ENCODE measurements at regions not wholly inside any gene's neighbourhood (a gene's known extent, or its start where the extent isn't known, plus 50 kb on each side); places are given as distances from the start of the nearest gene placed in this dataset.
"Not testable (repeated sequence)": the region's sequence is repeated elsewhere in the genome, so short reads cannot be mapped to it uniquely, and the experiment has no call there.

GRCh38 chr4:164261831-164262230 is 492.1 kb upstream of the SMIM31 start:
- Mint-ChIP-seq H3K4me1 (no peaks in the 10 kb centered on the region), H3K27ac (ENCODE audit: low read depth) (no peak overlapping the region), H3K27me3 (no peaks in the 10 kb centered on the region), H3K4me3 (no peak overlapping the region), H3K36me3 (ENCODE audit: insufficient read depth) (peaks cover 2% of the 10 kb centered on the region), H3K9me3 (peaks cover 11% of the 10 kb centered on the region)
- ATAC-seq (replicated peaks; ENCODE audit: extremely low read depth, poor library complexity, severe bottlenecking) (no peak), DNase-seq (ENCODE audit: low spot score in 2 of 2) (no peak)

- H3K36me3 Mint-ChIP-seq (ENCODE audit: insufficient read depth); H3K27ac Mint-ChIP-seq (ENCODE audit: low read depth); ATAC-seq (replicated peaks; ENCODE audit: extremely low read depth, poor library complexity, severe bottlenecking); H3K4me3 Mint-ChIP-seq; H3K27me3 Mint-ChIP-seq; DNase-seq (ENCODE audit: low spot score in 2 of 2); H3K4me1 Mint-ChIP-seq: not testable (repeated sequence)
- peaks cover 11% of the 10 kb centered on the region for H3K9me3 Mint-ChIP-seq
These were observed 491.4 kb upstream of the SMIM31 start for GRCh38 chr4:164262508-164262907.

- H3K9me3 Mint-ChIP-seq; H3K4me3 Mint-ChIP-seq; H3K27me3 Mint-ChIP-seq; H3K27ac Mint-ChIP-seq (ENCODE audit: low read depth); DNase-seq (ENCODE audit: low spot score in 2 of 2); H3K36me3 Mint-ChIP-seq (ENCODE audit: insufficient read depth); ATAC-seq (replicated peaks; ENCODE audit: extremely low read depth, poor library complexity, severe bottlenecking); H3K4me1 Mint-ChIP-seq: not testable (repeated sequence)
These were observed 476.5 kb upstream of the SMIM31 start for GRCh38 chr4:164277414-164277813.

GRCh38 chr4:164287173-164287572 is 466.8 kb upstream of the SMIM31 start:
- no peaks in the 10 kb centered on the region for H3K36me3 Mint-ChIP-seq (ENCODE audit: insufficient read depth)
- DNase-seq (ENCODE audit: low spot score in 2 of 2) (no peak), ATAC-seq (replicated peaks; ENCODE audit: extremely low read depth, poor library complexity, severe bottlenecking) (no peak)
- no peak overlapping the region for H3K27ac Mint-ChIP-seq (ENCODE audit: low read depth)
- H3K9me3 Mint-ChIP-seq: peaks cover 6% of the 10 kb centered on the region
- no peaks in the 10 kb centered on the region for H3K4me1 Mint-ChIP-seq
- no peaks in the 10 kb centered on the region for H3K27me3 Mint-ChIP-seq
- no peak overlapping the region for H3K4me3 Mint-ChIP-seq

- peaks cover 6% of the 10 kb centered on the region for H3K9me3 Mint-ChIP-seq
- no peak for DNase-seq (ENCODE audit: low spot score in 2 of 2)
- no peaks in the 10 kb centered on the region for H3K27me3 Mint-ChIP-seq
- no peak for ATAC-seq (replicated peaks; ENCODE audit: extremely low read depth, poor library complexity, severe bottlenecking)
- no peaks in the 10 kb centered on the region for H3K36me3 Mint-ChIP-seq (ENCODE audit: insufficient read depth)
- H3K27ac Mint-ChIP-seq (ENCODE audit: low read depth): no peak overlapping the region
- no peaks in the 10 kb centered on the region for H3K4me1 Mint-ChIP-seq
- no peak overlapping the region for H3K4me3 Mint-ChIP-seq
These were observed 465.4 kb upstream of the SMIM31 start for GRCh38 chr4:164288578-164288977.

GRCh38 chr4:164293203-164293602 is 460.7 kb upstream of the SMIM31 start:
- no peak overlapping the region for H3K27ac Mint-ChIP-seq (ENCODE audit: low read depth)
- H3K4me1 Mint-ChIP-seq: no peaks in the 10 kb centered on the region
- DNase-seq (ENCODE audit: low spot score in 2 of 2): no peak
- no peak for ATAC-seq (replicated peaks; ENCODE audit: extremely low read depth, poor library complexity, severe bottlenecking)
- H3K27me3 Mint-ChIP-seq: no peaks in the 10 kb centered on the region
- H3K9me3 Mint-ChIP-seq: peaks cover 22% of the 10 kb centered on the region
- no peak overlapping the region for H3K4me3 Mint-ChIP-seq
- no peaks in the 10 kb centered on the region for H3K36me3 Mint-ChIP-seq (ENCODE audit: insufficient read depth)

GRCh38 chr4:164293743-164294142 is 460.2 kb upstream of the SMIM31 start:
- peaks cover 22% of the 10 kb centered on the region for H3K9me3 Mint-ChIP-seq
- no peak for DNase-seq (ENCODE audit: low spot score in 2 of 2)
- H3K27me3 Mint-ChIP-seq: no peaks in the 10 kb centered on the region
- no peak overlapping the region for H3K4me3 Mint-ChIP-seq
- H3K36me3 Mint-ChIP-seq (ENCODE audit: insufficient read depth): no peaks in the 10 kb centered on the region
- ATAC-seq (replicated peaks; ENCODE audit: extremely low read depth, poor library complexity, severe bottlenecking): no peak
- no peak overlapping the region for H3K27ac Mint-ChIP-seq (ENCODE audit: low read depth)
- no peaks in the 10 kb centered on the region for H3K4me1 Mint-ChIP-seq

- no peak for ATAC-seq (replicated peaks; ENCODE audit: extremely low read depth, poor library complexity, severe bottlenecking)
- no peak overlapping the region for H3K4me3 Mint-ChIP-seq
- no peaks in the 10 kb centered on the region for H3K27me3 Mint-ChIP-seq
- peaks cover 32% of the 10 kb centered on the region for H3K9me3 Mint-ChIP-seq
- no peaks in the 10 kb centered on the region for H3K4me1 Mint-ChIP-seq
- DNase-seq (ENCODE audit: low spot score in 2 of 2): no peak
- no peaks in the 10 kb centered on the region for H3K36me3 Mint-ChIP-seq (ENCODE audit: insufficient read depth)
- no peak overlapping the region for H3K27ac Mint-ChIP-seq (ENCODE audit: low read depth)
These were observed 452.5 kb upstream of the SMIM31 start for GRCh38 chr4:164301430-164301829.

GRCh38 chr4:164304101-164304639 is 449.8 kb upstream of the SMIM31 start:
- Mint-ChIP-seq H3K27me3 (no peaks in the 10 kb centered on the region), H3K36me3 (ENCODE audit: insufficient read depth) (no peaks in the 10 kb centered on the region), H3K4me3 (no peak overlapping the region), H3K4me1 (no peaks in the 10 kb centered on the region), H3K9me3 (peaks cover 29% of the 10 kb centered on the region), H3K27ac (ENCODE audit: low read depth) (no peak overlapping the region)
- ATAC-seq (replicated peaks; ENCODE audit: extremely low read depth, poor library complexity, severe bottlenecking) (no peak), DNase-seq (ENCODE audit: low spot score in 2 of 2) (no peak)

- DNase-seq (ENCODE audit: low spot score in 2 of 2): no peak
- Mint-ChIP-seq H3K9me3 (peaks cover 28% of the 10 kb centered on the region), H3K4me3 (no peak overlapping the region), H3K4me1 (no peaks in the 10 kb centered on the region), H3K27ac (ENCODE audit: low read depth) (no peak overlapping the region), H3K27me3 (no peaks in the 10 kb centered on the region), H3K36me3 (ENCODE audit: insufficient read depth) (no peaks in the 10 kb centered on the region)
- no peak for ATAC-seq (replicated peaks; ENCODE audit: extremely low read depth, poor library complexity, severe bottlenecking)
These were observed 449.1 kb upstream of the SMIM31 start for GRCh38 chr4:164304861-164305260.

GRCh38 chr4:164307262-164307661 is 446.7 kb upstream of the SMIM31 start:
- Mint-ChIP-seq H3K9me3 (peaks cover 10% of the 10 kb centered on the region), H3K27me3 (no peaks in the 10 kb centered on the region), H3K4me3 (no peak overlapping the region), H3K27ac (ENCODE audit: low read depth) (no peak overlapping the region), H3K36me3 (ENCODE audit: insufficient read depth) (no peaks in the 10 kb centered on the region), H3K4me1 (no peaks in the 10 kb centered on the region)
- DNase-seq (ENCODE audit: low spot score in 2 of 2): no peak
- ATAC-seq (replicated peaks; ENCODE audit: extremely low read depth, poor library complexity, severe bottlenecking): no peak

GRCh38 chr4:164312671-164313070 is 441.3 kb upstream of the SMIM31 start:
- ATAC-seq (replicated peaks; ENCODE audit: extremely low read depth, poor library complexity, severe bottlenecking): no peak
- no peaks in the 10 kb centered on the region for H3K27me3 Mint-ChIP-seq

GRCh38 chr4:164313853-164314252 is 440.1 kb upstream of the SMIM31 start:
- DNase-seq (ENCODE audit: low spot score in 2 of 2): no peak
- Mint-ChIP-seq H3K36me3 (ENCODE audit: insufficient read depth) (no peaks in the 10 kb centered on the region), H3K4me3 (no peak overlapping the region), H3K9me3 (no peaks in the 10 kb centered on the region), H3K27ac (ENCODE audit: low read depth) (no peak overlapping the region), H3K27me3 (no peaks in the 10 kb centered on the region), H3K4me1 (no peaks in the 10 kb centered on the region)
- no peak for ATAC-seq (replicated peaks; ENCODE audit: extremely low read depth, poor library complexity, severe bottlenecking)

More at GRCh38 chr4:164312671-164313070, 441.3 kb upstream of the SMIM31 start:
- no peak for DNase-seq (ENCODE audit: low spot score in 2 of 2)
- H3K9me3 Mint-ChIP-seq: no peaks in the 10 kb centered on the region
- H3K4me3 Mint-ChIP-seq: no peak overlapping the region
- no peaks in the 10 kb centered on the region for H3K4me1 Mint-ChIP-seq
- H3K36me3 Mint-ChIP-seq (ENCODE audit: insufficient read depth): no peaks in the 10 kb centered on the region
- H3K27ac Mint-ChIP-seq (ENCODE audit: low read depth): no peak overlapping the region

GRCh38 chr4:164318350-164318749 is 435.6 kb upstream of the SMIM31 start:
- H3K27ac Mint-ChIP-seq (ENCODE audit: low read depth): no peak overlapping the region
- no peak for DNase-seq (ENCODE audit: low spot score in 2 of 2)
- H3K36me3 Mint-ChIP-seq (ENCODE audit: insufficient read depth): no peaks in the 10 kb centered on the region
- H3K9me3 Mint-ChIP-seq: peaks cover 5% of the 10 kb centered on the region
- H3K27me3 Mint-ChIP-seq: no peaks in the 10 kb centered on the region
- H3K4me1 Mint-ChIP-seq: no peaks in the 10 kb centered on the region
- no peak for ATAC-seq (replicated peaks; ENCODE audit: extremely low read depth, poor library complexity, severe bottlenecking)
- no peak overlapping the region for H3K4me3 Mint-ChIP-seq
